ENCODE measurements at regions not wholly inside any gene's neighbourhood (a gene's known extent, or its start where the extent isn't known, plus 50 kb on each side); places are given as distances from the start of the nearest gene placed in this dataset.

DNA sequence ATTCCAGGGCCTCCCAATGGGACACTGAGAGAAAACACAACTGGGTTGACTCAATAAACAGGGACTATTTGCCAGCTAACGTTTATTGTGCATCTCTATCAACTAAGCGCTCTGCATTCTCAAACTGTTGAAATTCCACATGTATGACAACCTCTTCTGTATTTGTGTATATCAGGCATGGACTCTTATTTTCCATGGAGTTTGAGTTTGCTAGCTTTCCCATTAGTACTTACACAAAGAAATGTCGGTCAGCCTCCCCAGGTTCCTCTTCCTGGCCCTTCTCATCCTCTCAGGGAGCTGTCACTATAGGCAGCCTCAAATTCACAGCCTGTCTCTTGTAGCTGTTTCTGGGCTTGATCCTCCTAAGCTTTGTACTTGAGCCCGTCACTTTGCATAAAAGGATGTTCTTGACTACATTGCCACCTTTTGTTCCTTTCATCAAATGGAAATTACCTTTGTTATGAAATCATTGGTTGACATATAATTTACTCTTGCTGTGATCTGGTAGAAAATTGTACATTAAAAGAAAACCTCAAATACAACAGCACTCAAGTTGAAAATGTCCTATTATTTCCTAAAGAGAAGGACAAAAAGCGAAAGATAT is 60.0 kb upstream of the NTPCR start:
- no peak for DNase-seq
- in situ Hi-C loops (cut with HindIII; ENCODE audit: low pct_ligation_motif_present, low sequenced_read_pairs), result no loop called here
- Histone ChIP-seq H3K4me3 (ENCODE audit: low read depth, low read length) (no peak overlapping the region), H3K27ac (no peak overlapping the region), H3K36me3 (replicated peaks) (no peaks in the 10 kb centered on the region), H3K27me3 (replicated peaks) (peaks cover 6% of the 10 kb centered on the region)
- TF ChIP-seq, protein P1, sequence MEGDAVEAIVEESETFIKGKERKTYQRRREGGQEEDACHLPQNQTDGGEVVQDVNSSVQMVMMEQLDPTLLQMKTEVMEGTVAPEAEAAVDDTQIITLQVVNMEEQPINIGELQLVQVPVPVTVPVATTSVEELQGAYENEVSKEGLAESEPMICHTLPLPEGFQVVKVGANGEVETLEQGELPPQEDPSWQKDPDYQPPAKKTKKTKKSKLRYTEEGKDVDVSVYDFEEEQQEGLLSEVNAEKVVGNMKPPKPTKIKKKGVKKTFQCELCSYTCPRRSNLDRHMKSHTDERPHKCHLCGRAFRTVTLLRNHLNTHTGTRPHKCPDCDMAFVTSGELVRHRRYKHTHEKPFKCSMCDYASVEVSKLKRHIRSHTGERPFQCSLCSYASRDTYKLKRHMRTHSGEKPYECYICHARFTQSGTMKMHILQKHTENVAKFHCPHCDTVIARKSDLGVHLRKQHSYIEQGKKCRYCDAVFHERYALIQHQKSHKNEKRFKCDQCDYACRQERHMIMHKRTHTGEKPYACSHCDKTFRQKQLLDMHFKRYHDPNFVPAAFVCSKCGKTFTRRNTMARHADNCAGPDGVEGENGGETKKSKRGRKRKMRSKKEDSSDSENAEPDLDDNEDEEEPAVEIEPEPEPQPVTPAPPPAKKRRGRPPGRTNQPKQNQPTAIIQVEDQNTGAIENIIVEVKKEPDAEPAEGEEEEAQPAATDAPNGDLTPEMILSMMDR (IDR thresholded peaks at IDR 0.05; ENCODE audit: low read depth, low read length, missing control alignments), result no peak

DNA sequence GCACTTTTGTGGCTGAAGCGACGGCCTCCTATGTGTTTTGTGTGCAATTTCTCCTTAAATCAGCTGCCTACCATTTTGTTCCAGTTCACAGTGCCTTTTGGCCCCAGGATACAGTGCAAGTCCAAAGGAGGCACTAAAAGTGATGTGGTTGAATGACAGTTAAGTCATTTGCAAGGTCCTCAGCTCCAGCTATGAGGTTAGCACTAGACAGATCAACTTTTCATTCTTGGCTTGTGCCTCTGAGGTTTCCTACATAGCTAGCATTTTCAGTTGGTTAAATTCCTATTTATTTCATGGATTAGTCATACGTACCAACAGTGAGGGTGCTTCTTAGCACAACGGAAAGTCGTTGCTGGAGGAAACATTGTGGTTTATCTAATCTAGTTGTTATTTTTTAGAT is 59.3 kb upstream of the NTPCR start:
- no peaks in the 10 kb centered on the region for H3K36me3 ChIP-seq (replicated peaks)
- no peak overlapping the region for H3K4me3 ChIP-seq (ENCODE audit: low read depth, low read length)
- DNase-seq, result peak; percentile 90
- TF ChIP-seq, protein P1 (IDR thresholded peaks at IDR 0.05; ENCODE audit: low read depth, low read length, missing control alignments), result no peak
- H3K27me3 ChIP-seq (replicated peaks), result peaks cover 6% of the 10 kb centered on the region
- in situ Hi-C loops (cut with HindIII; ENCODE audit: low pct_ligation_motif_present, low sequenced_read_pairs), result no loop called here
- peak overlapping the region; percentile 12 for H3K27ac ChIP-seq

DNA sequence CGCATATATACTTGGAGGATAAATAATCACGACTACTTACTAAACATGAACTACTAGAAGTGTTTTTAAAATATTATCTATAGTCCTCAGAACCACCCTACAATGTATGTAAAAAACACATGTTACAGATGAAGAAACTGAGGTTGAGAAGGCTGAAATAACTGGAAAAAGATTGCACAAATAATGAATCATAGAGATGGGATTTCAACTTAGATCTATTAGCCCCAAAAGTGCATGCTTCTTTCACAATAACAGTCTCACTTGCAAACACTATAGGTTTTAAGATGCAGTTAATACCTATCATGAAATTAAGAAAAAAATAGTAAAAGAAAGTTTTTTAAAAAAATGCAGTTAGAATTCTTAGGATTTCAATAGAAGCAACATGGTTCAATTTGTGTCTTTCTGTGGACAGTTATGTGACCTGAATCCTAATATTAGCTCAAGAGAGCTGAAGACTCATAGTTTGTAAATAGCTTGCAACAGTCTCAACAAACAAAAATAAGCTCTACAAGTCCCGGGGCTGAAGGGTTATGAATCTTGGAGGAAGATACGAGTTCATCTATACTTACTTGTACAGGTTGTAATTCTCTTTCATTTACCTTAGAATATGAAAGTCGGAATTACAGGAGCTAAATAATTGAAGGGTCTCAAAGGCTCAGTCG is 58.6 kb upstream of the NTPCR start:
- in situ Hi-C loops (cut with HindIII; ENCODE audit: low pct_ligation_motif_present, low sequenced_read_pairs), result no loop called here
- TF ChIP-seq, protein P1 (IDR thresholded peaks at IDR 0.05; ENCODE audit: low read depth, low read length, missing control alignments), result no peak
- Histone ChIP-seq H3K27me3 (replicated peaks) (peaks cover 1% of the 10 kb centered on the region), H3K4me3 (ENCODE audit: low read depth, low read length) (no peak overlapping the region), H3K27ac (no peak overlapping the region), H3K36me3 (replicated peaks) (no peaks in the 10 kb centered on the region)
- DNase-seq, result no peak

DNA sequence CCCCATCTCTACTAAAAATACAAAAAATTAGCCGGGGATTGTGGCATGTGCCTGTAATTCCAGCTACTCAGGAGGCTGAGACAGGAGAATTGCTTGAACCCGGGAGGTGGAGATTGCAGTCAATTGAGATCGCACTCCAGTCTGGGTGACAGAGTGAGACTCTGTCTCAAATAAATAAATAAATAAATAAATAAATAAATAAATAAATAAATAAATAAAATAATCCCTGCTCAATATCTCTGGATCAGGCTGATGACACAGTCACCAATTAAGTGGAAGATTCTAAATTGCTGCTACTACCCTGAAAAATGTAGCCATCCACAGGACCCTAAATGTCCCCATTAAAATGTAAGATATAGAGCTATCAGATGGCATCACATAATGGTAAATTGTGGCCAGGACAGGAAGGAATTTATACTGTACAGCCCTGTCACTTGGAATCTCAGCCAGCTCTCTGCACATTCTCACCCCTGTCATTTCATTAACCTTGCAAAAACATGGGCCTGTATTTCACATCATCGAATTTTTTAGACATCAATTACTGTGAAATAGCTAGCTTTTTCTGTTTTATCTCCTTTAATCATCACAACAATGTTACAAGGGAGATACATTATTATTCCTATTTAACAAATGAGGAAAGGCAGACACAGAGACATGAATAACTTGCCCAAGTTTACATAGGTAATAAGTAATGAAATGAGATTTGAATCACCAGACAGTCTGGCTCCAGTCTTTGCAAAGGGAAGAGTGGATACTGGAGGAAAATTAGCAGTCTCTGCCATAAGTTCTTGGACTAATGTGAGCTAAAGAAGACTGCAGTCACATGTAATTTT is 56.7 kb upstream of the NTPCR start:
- TF ChIP-seq, protein P1 (IDR thresholded peaks at IDR 0.05; ENCODE audit: low read depth, low read length, missing control alignments), result no peak
- H3K27me3 ChIP-seq (replicated peaks), result peaks cover 3% of the 10 kb centered on the region
- DNase-seq, result no peak
- no peak overlapping the region for H3K4me3 ChIP-seq (ENCODE audit: low read depth, low read length)
- in situ Hi-C loops (cut with HindIII; ENCODE audit: low pct_ligation_motif_present, low sequenced_read_pairs), result no loop called here
- H3K27ac ChIP-seq, result no peak overlapping the region
- H3K36me3 ChIP-seq (replicated peaks), result no peaks in the 10 kb centered on the region

DNA sequence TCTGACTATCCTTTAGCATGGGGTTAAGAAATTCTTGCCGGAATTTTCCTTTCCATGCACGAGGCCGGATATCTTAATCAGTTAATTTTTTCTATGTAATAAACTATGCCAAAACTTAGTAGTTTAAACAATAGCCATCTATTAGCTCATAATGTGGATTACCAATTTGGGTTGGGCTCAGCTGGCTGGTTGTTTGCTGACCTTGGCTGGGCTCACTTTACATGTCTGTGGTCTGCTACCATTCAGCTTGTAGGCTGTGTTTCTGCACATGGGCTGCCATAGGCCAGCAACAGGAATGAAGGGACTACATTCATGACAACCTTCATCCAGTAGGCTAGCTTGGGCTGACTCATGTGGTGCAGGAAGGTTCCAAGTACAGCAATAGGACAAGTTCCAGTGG is 56.0 kb upstream of the NTPCR start:
- Histone ChIP-seq H3K36me3 (replicated peaks) (no peaks in the 10 kb centered on the region), H3K27ac (no peak overlapping the region), H3K27me3 (replicated peaks) (peaks cover 5% of the 10 kb centered on the region), H3K4me3 (ENCODE audit: low read depth, low read length) (no peak overlapping the region)
- in situ Hi-C loops (cut with HindIII; ENCODE audit: low pct_ligation_motif_present, low sequenced_read_pairs), result no loop called here
- no peak for DNase-seq
- TF ChIP-seq, protein P1 (IDR thresholded peaks at IDR 0.05; ENCODE audit: low read depth, low read length, missing control alignments), result no peak

Measured in brain microvascular endothelial cell (primary cell).